HCT116 (cell line): ENCODE measurements at regions not wholly inside any gene's neighbourhood (a gene's known extent, or its start where the extent isn't known, plus 50 kb on each side); places are given as distances from the start of the nearest gene placed in this dataset.

Source experiments
- ATAC-seq: fragments of 200-7000 bp; cut with Tn5 transposase; 2 replicates; pipeline ENCODE4 v1.9.1; 2020; ENCODE audit warnings: mild to moderate bottlenecking, moderate library complexity
- BruUV-seq: library from RNA; stranded (reverse); fragments of 400-500 nt; replicated peaks from 2 replicates; lab custom pipeline; 2021; lab: Mats Ljungman, UMichigan
- CTCF ChIA-PET: fragments of 300-600 bp; sonication (Branson Sonifier 250); formaldehyde crosslinking; loops from one replicate; lab custom pipeline; 2021; ENCODE audit warnings: antibody characterized with exemption; lab: Charles Lee
- POLR2A ChIA-PET: fragments of 300-600, 350-600 bp; sonication (Branson Sonifier 250); formaldehyde crosslinking; loops from one replicate; lab custom pipeline; 2021; ENCODE audit warnings: antibody characterized with exemption; lab: Charles Lee
- RAD21 ChIA-PET, 2 experiments: fragments of 300-600 bp; sonication (Branson Sonifier 250); formaldehyde crosslinking; loops; one replicate each; lab custom pipeline; 2023; ENCODE audit warnings: low total read pairs in 2 of 2; ENCODE audit not compliant: uncharacterized antibody in 2 of 2, unreplicated experiment in 2 of 2, low non-redundant PET in 1 of 2; lab: Charles Lee
- DNase-seq: peaks from one replicate; pipeline ENCODE4 v3.0.0-alpha.2; 2010; ENCODE audit warnings: low read depth, low spot score
- H2AFZ ChIP-seq: fragments of 200-600 bp; shearing (Covaris generic), sonication (generic); 2 replicates; pipeline ENCODE4 v1.6.1; 2017; ENCODE audit warnings: low read depth, mixed run types, mixed read lengths, antibody characterized with exemption, low read length; ENCODE audit not compliant: poor library complexity, severe bottlenecking
- H3K27ac ChIP-seq: 2 replicates; pipeline ENCODE4 v1.5.1; 2012; ENCODE audit warnings: low read depth, low read length
- H3K27me3 ChIP-seq: fragments of 200-600 bp; sonication (generic); 2 replicates; pipeline ENCODE4 v1.6.1; 2016; ENCODE audit warnings: mixed run types, low read length, mixed read lengths; ENCODE audit not compliant: insufficient read depth
- H3K36me3 ChIP-seq, 2 experiments: fragments of 200-500 bp in 1 of 2; fragments of 200-600 bp in 1 of 2; sonication (Bioruptor generic) in 1 of 2; sonication (generic) in 1 of 2; 2 replicates each; pipeline versions ENCODE4 v1.5.1 to v1.6.1; 2014 to 2016; ENCODE audit warnings: low read length in 2 of 2, inconsistent platforms in 1 of 2, mixed read lengths in 1 of 2, mixed run types in 1 of 2; ENCODE audit not compliant: insufficient read depth in 2 of 2, control insufficient read depth in 1 of 2
- H3K4me1 ChIP-seq, 2 experiments: fragments of 200-600 bp in 1 of 2; sonication (generic) in 1 of 2; 2 replicates each; pipeline versions ENCODE4 v1.5.1 to v1.6.1; 2012 to 2017; ENCODE audit warnings: low read length in 2 of 2, inconsistent platforms in 1 of 2, mild to moderate bottlenecking in 1 of 2, mixed read lengths in 1 of 2, mixed run types in 1 of 2, moderate library complexity in 1 of 2; ENCODE audit not compliant: insufficient read depth in 2 of 2, control insufficient read depth in 1 of 2
- H3K4me2 ChIP-seq: fragments of 200-600 bp; sonication (generic); 2 replicates; pipeline ENCODE4 v1.6.1; 2017; ENCODE audit warnings: mixed run types, low read length, mixed read lengths
- H3K4me3 ChIP-seq, 2 experiments: fragments of 200-600 bp in 1 of 2; sonication (generic) in 1 of 2; replicated peaks in 1 of 2; 2 replicates each; pipeline ENCODE4 v1.5.1; 2011 to 2016; ENCODE audit warnings: low read length in 2 of 2, control low read depth in 1 of 2, low read depth in 1 of 2, mild to moderate bottlenecking in 1 of 2, mixed read lengths in 1 of 2, mixed run types in 1 of 2
- H3K79me2 ChIP-seq: fragments of 200-600 bp; sonication (generic); 2 replicates; pipeline ENCODE4 v1.6.1; 2017; ENCODE audit warnings: mild to moderate bottlenecking, mixed run types, low read length, moderate library complexity, mixed read lengths; ENCODE audit not compliant: insufficient read depth
- H3K9ac ChIP-seq: fragments of 200-600 bp; sonication (generic); 2 replicates; pipeline ENCODE4 v1.6.1; 2016; ENCODE audit warnings: low read length, mixed read lengths
- H3K9me2 ChIP-seq: fragments of 200-600 bp; sonication (generic), shearing (Covaris generic); 2 replicates; pipeline ENCODE4 v1.6.1; 2017; ENCODE audit warnings: mixed run types, mild to moderate bottlenecking, moderate library complexity; ENCODE audit not compliant: insufficient read depth
- H3K9me3 ChIP-seq, 2 experiments: fragments of 200-500 bp in 1 of 2; fragments of 200-600 bp in 1 of 2; sonication (Bioruptor generic) in 1 of 2; sonication (generic) in 1 of 2; 2 replicates each; pipeline ENCODE4 v1.6.1; 2014 to 2017; ENCODE audit warnings: low read length in 2 of 2, mixed read lengths in 2 of 2, inconsistent platforms in 1 of 2, low read depth in 1 of 2, mild to moderate bottlenecking in 1 of 2, mixed run types in 1 of 2, moderate library complexity in 1 of 2; ENCODE audit not compliant: control insufficient read depth in 1 of 2, insufficient read depth in 1 of 2
- H4K20me1 ChIP-seq: fragments of 200-600 bp; sonication (generic), shearing (Covaris generic); 2 replicates; pipeline ENCODE4 v1.6.1; 2017; ENCODE audit warnings: mixed run types, mild to moderate bottlenecking, moderate library complexity; ENCODE audit not compliant: insufficient read depth
- CBX3 ChIP-seq: IDR thresholded peaks from 2 replicates; pipeline ENCODE4 v1.6.1; 2012; ENCODE audit warnings: low read depth
- CEBPB ChIP-seq: IDR thresholded peaks from 2 replicates; pipeline ENCODE4 v1.6.1; 2012; ENCODE audit warnings: low read depth
- ELF1 ChIP-seq: IDR thresholded peaks from 2 replicates; pipeline ENCODE4 v1.6.1; 2012; ENCODE audit warnings: low read depth, borderline replicate concordance
- EZH2 ChIP-seq: fragments of 200-600 bp; sonication (generic); IDR thresholded peaks from 2 replicates; pipeline ENCODE4 v1.6.1; 2017; ENCODE audit warnings: antibody characterized with exemption, mixed run types
- FOSL1 ChIP-seq: IDR thresholded peaks from 2 replicates; pipeline ENCODE4 v1.6.1; 2012; ENCODE audit warnings: low read depth
- POLR2AphosphoS5 ChIP-seq: IDR thresholded peaks from 2 replicates; pipeline ENCODE4 v1.6.1; 2011; ENCODE audit warnings: mild to moderate bottlenecking, low read depth, low read length, moderate library complexity
- RAD21 ChIP-seq: IDR thresholded peaks from 2 replicates; pipeline ENCODE4 v1.6.1; 2012; ENCODE audit warnings: low read depth, mild to moderate bottlenecking
- SIN3A ChIP-seq: IDR thresholded peaks from 2 replicates; pipeline ENCODE4 v1.6.1; 2012; ENCODE audit warnings: low read depth
- SP1 ChIP-seq: IDR thresholded peaks from 2 replicates; pipeline ENCODE4 v1.6.1; 2012; ENCODE audit warnings: low read depth
- SRF ChIP-seq: IDR thresholded peaks from 2 replicates; pipeline ENCODE4 v1.6.1; 2012; ENCODE audit warnings: low read depth
- TCF7L2 ChIP-seq: IDR thresholded peaks from 2 replicates; pipeline ENCODE4 v1.7.0; 2011; ENCODE audit warnings: borderline replicate concordance, inconsistent platforms; ENCODE audit not compliant: insufficient read depth, insufficient read length; ENCODE audit errors: extremely low read depth
- ZFX ChIP-seq: fragments of 450-650 bp; IDR thresholded peaks from 2 replicates; pipeline ENCODE4 v1.6.1; 2017
- intact Hi-C: fragments of 100-400 bp; cut with micrococcal nuclease; formaldehyde crosslinking; loops from 2 replicates; pipeline ENCODE4 v1.10.0; 2022
- TF ChIP-seq, protein P1 (sequence below), 3 experiments: fragments of 200-600 bp in 1 of 3; sonication (generic) in 1 of 3; IDR thresholded peaks in 2 of 3; conservative IDR thresholded peaks in 1 of 3; 2 replicates each; pipeline ENCODE4 v1.5.1; 2012 to 2017; ENCODE audit warnings: low read depth in 2 of 3, low read length in 2 of 3, antibody characterized with exemption in 1 of 3, borderline replicate concordance in 1 of 3, control low read depth in 1 of 3, mild to moderate bottlenecking in 1 of 3, mixed read lengths in 1 of 3, mixed run types in 1 of 3, moderate library complexity in 1 of 3; ENCODE audit not compliant: insufficient read depth in 1 of 3
- TF ChIP-seq, protein P2 (sequence below): IDR thresholded peaks from 2 replicates; pipeline ENCODE4 v1.6.1; 2012

- ChIA-PET RAD21 (no interaction called here), POLR2A (no interaction called here), CTCF (no interaction called here)
- Histone ChIP-seq H3K9ac (no peak overlapping the region), H3K9me3 (no peaks in the 10 kb centered on the region), H3K27ac (no peak overlapping the region), H3K79me2 (no peaks in the 10 kb centered on the region), H2AFZ (no peak overlapping the region), H3K4me1 (no peaks in the 10 kb centered on the region), H3K36me3 (no peaks in the 10 kb centered on the region), H3K9me2 (no peaks in the 10 kb centered on the region), H4K20me1 (no peaks in the 10 kb centered on the region), H3K4me3 (no peak overlapping the region), H3K4me2 (no peak overlapping the region), H3K27me3 (no peaks in the 10 kb centered on the region)
- DNase-seq (no peak), ATAC-seq (no peak)
- intact Hi-C loops: no loop called here
- no peak for TF ChIP-seq ELF1
- no peak for TF ChIP-seq SP1
- TF ChIP-seq SIN3A: no peak
- TF ChIP-seq, protein P1, sequence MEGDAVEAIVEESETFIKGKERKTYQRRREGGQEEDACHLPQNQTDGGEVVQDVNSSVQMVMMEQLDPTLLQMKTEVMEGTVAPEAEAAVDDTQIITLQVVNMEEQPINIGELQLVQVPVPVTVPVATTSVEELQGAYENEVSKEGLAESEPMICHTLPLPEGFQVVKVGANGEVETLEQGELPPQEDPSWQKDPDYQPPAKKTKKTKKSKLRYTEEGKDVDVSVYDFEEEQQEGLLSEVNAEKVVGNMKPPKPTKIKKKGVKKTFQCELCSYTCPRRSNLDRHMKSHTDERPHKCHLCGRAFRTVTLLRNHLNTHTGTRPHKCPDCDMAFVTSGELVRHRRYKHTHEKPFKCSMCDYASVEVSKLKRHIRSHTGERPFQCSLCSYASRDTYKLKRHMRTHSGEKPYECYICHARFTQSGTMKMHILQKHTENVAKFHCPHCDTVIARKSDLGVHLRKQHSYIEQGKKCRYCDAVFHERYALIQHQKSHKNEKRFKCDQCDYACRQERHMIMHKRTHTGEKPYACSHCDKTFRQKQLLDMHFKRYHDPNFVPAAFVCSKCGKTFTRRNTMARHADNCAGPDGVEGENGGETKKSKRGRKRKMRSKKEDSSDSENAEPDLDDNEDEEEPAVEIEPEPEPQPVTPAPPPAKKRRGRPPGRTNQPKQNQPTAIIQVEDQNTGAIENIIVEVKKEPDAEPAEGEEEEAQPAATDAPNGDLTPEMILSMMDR (IDR thresholded peaks at IDR 0.05 in 2 of 3, conservative IDR thresholded peaks at IDR 0.05 in 1 of 3; ENCODE audit: borderline replicate concordance in 1 of 3, insufficient read depth in 1 of 3, low read depth in 2 of 3, low read length in 2 of 3): no peak
- TF ChIP-seq CEBPB: no peak
- TF ChIP-seq CBX3: no peak
- no peak for TF ChIP-seq FOSL1
- TF ChIP-seq TCF7L2: no peak
- no peak for TF ChIP-seq ZFX
- no peak for TF ChIP-seq SRF
- TF ChIP-seq POLR2AphosphoS5: no peak
- TF ChIP-seq EZH2: no peak
- TF ChIP-seq, protein P2, sequence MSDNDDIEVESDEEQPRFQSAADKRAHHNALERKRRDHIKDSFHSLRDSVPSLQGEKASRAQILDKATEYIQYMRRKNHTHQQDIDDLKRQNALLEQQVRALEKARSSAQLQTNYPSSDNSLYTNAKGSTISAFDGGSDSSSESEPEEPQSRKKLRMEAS: no peak
- TF ChIP-seq RAD21: no peak
- BruUV-seq: no TSS peak
Observed at GRCh38 chr5:92337772-92338234, 954.7 kb upstream of the ARRDC3 start.
